Mesendoderm (in vitro differentiated cells): ENCODE measurements at regions not wholly inside any gene's neighbourhood (a gene's known extent, or its start where the extent isn't known, plus 50 kb on each side); places are given as distances from the start of the nearest gene placed in this dataset.

ENCODE experiments used
- DNase-seq: peaks from one replicate; pipeline ENCODE4 v3.0.0; 2013
- H2AK5ac ChIP-seq: 2 replicates; pipeline ENCODE4 v1.6.1; 2013; ENCODE audit warnings: low read length, inconsistent platforms
- H2BK120ac ChIP-seq: 2 replicates; pipeline ENCODE4 v1.6.1; 2013; ENCODE audit warnings: low read depth, mild to moderate bottlenecking, low read length, moderate library complexity, mixed read lengths
- H2BK15ac ChIP-seq: replicated peaks from 2 replicates; pipeline ENCODE4 v1.6.1; 2013; ENCODE audit warnings: low read depth, mild to moderate bottlenecking, moderate library complexity
- H2BK5ac ChIP-seq: 2 replicates; pipeline ENCODE4 v1.6.1; 2013; ENCODE audit warnings: low read length, inconsistent platforms
- H3K18ac ChIP-seq: 2 replicates; pipeline ENCODE4 v1.6.1; 2013; ENCODE audit warnings: mild to moderate bottlenecking, low read length, mixed read lengths
- H3K23ac ChIP-seq: one replicate; pipeline ENCODE4 v1.6.1; 2013; ENCODE audit warnings: low read length
- H3K27ac ChIP-seq: 2 replicates; pipeline ENCODE4 v1.5.1; 2013; ENCODE audit warnings: low read depth, mild to moderate bottlenecking, inconsistent platforms, low read length, moderate library complexity
- H3K27me3 ChIP-seq: 2 replicates; pipeline ENCODE4 v1.6.1; 2013; ENCODE audit warnings: low read length, control low read depth, mild to moderate bottlenecking, inconsistent platforms; ENCODE audit not compliant: insufficient read depth, poor library complexity
- H3K36me3 ChIP-seq: 2 replicates; pipeline ENCODE4 v1.6.1; 2013; ENCODE audit warnings: low read length, inconsistent platforms; ENCODE audit not compliant: control insufficient read depth, insufficient read depth
- H3K4ac ChIP-seq: one replicate; pipeline ENCODE4 v1.6.1; 2013; ENCODE audit warnings: low read depth, mild to moderate bottlenecking, low read length, moderate library complexity
- H3K4me1 ChIP-seq: 2 replicates; pipeline ENCODE4 v1.6.1; 2013; ENCODE audit warnings: low read depth, low read length, inconsistent platforms; ENCODE audit not compliant: control insufficient read depth
- H3K4me2 ChIP-seq: 2 replicates; pipeline ENCODE4 v1.6.1; 2013; ENCODE audit warnings: low read length
- H3K4me3 ChIP-seq: 2 replicates; pipeline ENCODE4 v1.5.1; 2013; ENCODE audit warnings: mild to moderate bottlenecking, low read length
- H3K56ac ChIP-seq: one replicate; pipeline ENCODE4 v1.6.1; 2013; ENCODE audit warnings: low read length
- H3K79me1 ChIP-seq: 2 replicates; pipeline ENCODE4 v1.6.1; 2013; ENCODE audit warnings: low read length, inconsistent platforms
- H3K79me2 ChIP-seq: 2 replicates; pipeline ENCODE4 v1.6.1; 2013; ENCODE audit warnings: mild to moderate bottlenecking, low read length; ENCODE audit not compliant: control insufficient read depth, insufficient read depth
- H3K9ac ChIP-seq: 2 replicates; pipeline ENCODE4 v1.6.1; 2013; ENCODE audit warnings: low read length, inconsistent platforms
- H4K5ac ChIP-seq: one replicate; pipeline ENCODE4 v1.6.1; 2013; ENCODE audit warnings: low read length
- H4K8ac ChIP-seq: one replicate; pipeline ENCODE4 v1.6.1; 2013; ENCODE audit warnings: low read depth, mild to moderate bottlenecking, control low read depth, low read length, moderate library complexity
- WGBS: extraction: QIAGEN DNeasy Blood & Tissue Kit; methylation state at CpG from one replicate; pipeline ENCODE4 v1.1.7; 2013; ENCODE audit warnings: low lambda C conversion rate, missing lambda C conversion rate; ENCODE audit not compliant: insufficient coverage; ENCODE audit errors: extremely low coverage; 5-methylcytosine and 5-hydroxymethylcytosine counted together

DNA sequence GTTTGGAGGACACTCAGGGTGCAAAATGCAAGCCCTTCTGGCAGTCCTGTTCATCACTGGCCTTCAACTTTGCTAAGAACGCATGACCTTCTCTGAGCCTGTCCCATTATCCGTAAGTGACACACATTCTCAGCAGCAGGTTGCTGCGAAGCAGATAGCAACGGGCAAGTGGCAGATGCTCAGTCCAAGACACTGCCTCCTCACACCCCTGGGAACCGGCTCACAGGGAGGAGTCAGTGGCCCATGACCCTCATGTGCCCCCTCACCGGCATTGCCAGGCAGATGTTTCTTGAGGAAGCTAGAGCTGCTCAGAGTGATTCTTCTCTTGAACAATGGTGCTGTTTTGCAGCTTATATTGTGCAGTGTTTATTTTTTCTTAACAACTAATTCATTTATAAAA is 737.2 kb upstream of the HS6ST1 start:
- DNase-seq = no peak
- H3K23ac ChIP-seq = no peak overlapping the region
- no peak overlapping the region for H3K56ac ChIP-seq
- no peak overlapping the region for H2BK120ac ChIP-seq
- H2BK15ac ChIP-seq = no peak overlapping the region
- H2AK5ac ChIP-seq = no peak overlapping the region
- H3K4me1 ChIP-seq = no peaks in the 10 kb centered on the region
- no peak overlapping the region for H3K4ac ChIP-seq
- no peak overlapping the region for H2BK5ac ChIP-seq
- no peak overlapping the region for H3K9ac ChIP-seq
- H3K27me3 ChIP-seq = no peaks in the 10 kb centered on the region
- no peaks in the 10 kb centered on the region for H3K79me2 ChIP-seq
- no peak overlapping the region for H4K8ac ChIP-seq
- H3K27ac ChIP-seq = no peak overlapping the region
- no peak overlapping the region for H3K4me3 ChIP-seq
- H3K36me3 ChIP-seq = no peaks in the 10 kb centered on the region
- no peak overlapping the region for H3K18ac ChIP-seq
- WGBS = no CpG with 5 or more reads among the region's 6 CpGs
- no peaks in the 10 kb centered on the region for H3K79me1 ChIP-seq
- no peak overlapping the region for H3K4me2 ChIP-seq
- H4K5ac ChIP-seq = no peak overlapping the region

DNA sequence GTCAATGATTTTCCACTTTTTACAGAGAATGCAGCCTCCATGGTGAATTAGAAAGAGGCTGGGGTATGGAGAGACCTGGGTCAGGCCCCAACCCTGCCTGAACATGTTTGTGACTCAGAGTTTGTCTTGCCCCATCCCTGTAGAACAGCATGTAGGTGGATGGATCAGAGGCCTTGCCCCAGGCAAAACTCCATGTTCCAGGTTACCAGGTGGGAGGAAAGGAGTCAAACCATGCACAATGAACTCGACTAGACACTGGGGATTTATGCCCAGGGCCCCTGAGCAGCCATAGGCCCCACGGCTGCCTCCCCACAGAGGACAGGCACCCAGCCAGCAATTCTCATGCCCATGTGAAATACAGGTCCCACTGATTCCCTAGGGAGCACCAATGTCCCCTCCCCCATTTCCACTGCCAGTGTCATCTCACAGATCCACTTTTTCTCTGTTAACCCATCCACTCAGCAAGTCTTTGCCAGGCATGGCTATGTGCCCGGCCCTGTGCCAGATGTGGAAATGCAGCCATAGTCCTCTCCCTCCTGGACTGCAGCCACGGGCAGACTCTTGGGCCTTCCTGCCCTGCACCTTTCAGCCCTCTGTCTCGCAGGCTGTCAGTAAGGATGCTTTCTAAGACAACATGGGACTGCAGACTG is 737.8 kb upstream of the HS6ST1 start:
- Histone ChIP-seq H3K36me3 (no peaks in the 10 kb centered on the region), H3K9ac (no peak overlapping the region)

DNA sequence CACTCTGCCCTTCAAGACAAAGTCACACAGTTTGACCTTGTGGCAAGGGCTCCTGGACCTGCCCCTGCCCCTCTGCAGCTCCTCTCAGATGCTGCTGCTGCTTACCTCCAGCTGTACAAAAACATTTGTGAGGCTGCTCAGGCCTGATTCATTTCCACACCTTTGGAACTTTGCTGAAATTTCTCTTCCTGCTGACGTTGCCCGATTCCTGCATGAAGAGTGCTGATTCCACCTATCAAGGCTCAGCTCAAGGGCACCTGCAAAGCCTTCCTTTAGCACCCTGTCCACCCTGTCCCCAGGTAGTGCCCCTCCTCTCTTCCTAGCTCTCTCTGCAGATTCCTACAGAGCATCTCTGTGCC is 738.3 kb upstream of the HS6ST1 start:
- Histone ChIP-seq H2BK5ac (no peak overlapping the region), H3K18ac (no peak overlapping the region), H3K4me1 (no peaks in the 10 kb centered on the region), H3K4me2 (no peak overlapping the region), H3K79me2 (no peaks in the 10 kb centered on the region), H2BK120ac (no peak overlapping the region), H2BK15ac (no peak overlapping the region), H3K79me1 (no peaks in the 10 kb centered on the region), H4K5ac (no peak overlapping the region), H3K9ac (no peak overlapping the region), H3K23ac (no peak overlapping the region), H4K8ac (no peak overlapping the region), H2AK5ac (no peak overlapping the region), H3K36me3 (no peaks in the 10 kb centered on the region), H3K27ac (no peak overlapping the region), H3K56ac (no peak overlapping the region), H3K4ac (no peak overlapping the region), H3K4me3 (no peak overlapping the region), H3K27me3 (no peaks in the 10 kb centered on the region)
- no CpG with 5 or more reads among the region's 2 CpGs for WGBS
- DNase-seq = no peak

More for the DNA sequence above, 737.8 kb upstream of the HS6ST1 start:
- Histone ChIP-seq H2BK120ac (no peak overlapping the region), H3K23ac (no peak overlapping the region), H3K4me1 (no peaks in the 10 kb centered on the region), H3K79me1 (no peaks in the 10 kb centered on the region), H3K4ac (no peak overlapping the region), H3K27me3 (no peaks in the 10 kb centered on the region), H4K8ac (no peak overlapping the region), H3K18ac (no peak overlapping the region), H3K27ac (no peak overlapping the region), H3K56ac (no peak overlapping the region), H3K4me3 (no peak overlapping the region), H4K5ac (no peak overlapping the region), H2BK5ac (no peak overlapping the region), H3K79me2 (no peaks in the 10 kb centered on the region), H2AK5ac (no peak overlapping the region), H3K4me2 (no peak overlapping the region), H2BK15ac (no peak overlapping the region)
- DNase-seq = no peak
- no CpG with 5 or more reads among the region's 5 CpGs for WGBS

DNA sequence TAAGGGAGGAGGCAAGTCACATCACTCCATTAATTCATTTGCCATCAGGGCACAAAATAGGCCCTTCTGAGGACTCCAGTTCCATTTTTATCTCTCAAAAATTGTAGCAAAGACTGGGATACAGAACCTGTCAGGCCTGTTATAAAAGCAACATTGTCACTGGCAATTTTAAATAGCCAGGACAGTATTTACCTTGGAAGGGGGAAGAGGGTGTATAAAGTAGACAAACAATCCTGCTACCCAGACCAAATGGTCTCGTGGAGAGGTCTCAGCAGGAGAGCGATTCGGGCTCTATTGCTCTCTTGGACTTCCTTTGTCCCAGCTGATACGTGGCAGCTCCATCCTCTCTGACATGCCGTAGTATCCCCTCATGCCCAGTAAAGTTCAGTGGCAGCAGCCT is 740.3 kb upstream of the HS6ST1 start:
- no peak overlapping the region for H4K8ac ChIP-seq
- no peaks in the 10 kb centered on the region for H3K79me2 ChIP-seq
- no peak overlapping the region for H3K18ac ChIP-seq
- DNase-seq = no peak
- H3K56ac ChIP-seq = no peak overlapping the region
- H2BK120ac ChIP-seq = no peak overlapping the region
- no CpG with 5 or more reads among the region's 5 CpGs for WGBS
- H3K4me3 ChIP-seq = no peak overlapping the region
- no peaks in the 10 kb centered on the region for H3K27me3 ChIP-seq
- no peak overlapping the region for H3K23ac ChIP-seq
- H2BK5ac ChIP-seq = no peak overlapping the region
- H3K4me2 ChIP-seq = no peak overlapping the region
- no peak overlapping the region for H3K4ac ChIP-seq
- no peak overlapping the region for H3K27ac ChIP-seq
- H3K4me1 ChIP-seq = no peaks in the 10 kb centered on the region
- no peak overlapping the region for H4K5ac ChIP-seq
- no peak overlapping the region for H3K9ac ChIP-seq
- no peaks in the 10 kb centered on the region for H3K36me3 ChIP-seq
- no peaks in the 10 kb centered on the region for H3K79me1 ChIP-seq
- no peak overlapping the region for H2AK5ac ChIP-seq
- H2BK15ac ChIP-seq = no peak overlapping the region

DNA sequence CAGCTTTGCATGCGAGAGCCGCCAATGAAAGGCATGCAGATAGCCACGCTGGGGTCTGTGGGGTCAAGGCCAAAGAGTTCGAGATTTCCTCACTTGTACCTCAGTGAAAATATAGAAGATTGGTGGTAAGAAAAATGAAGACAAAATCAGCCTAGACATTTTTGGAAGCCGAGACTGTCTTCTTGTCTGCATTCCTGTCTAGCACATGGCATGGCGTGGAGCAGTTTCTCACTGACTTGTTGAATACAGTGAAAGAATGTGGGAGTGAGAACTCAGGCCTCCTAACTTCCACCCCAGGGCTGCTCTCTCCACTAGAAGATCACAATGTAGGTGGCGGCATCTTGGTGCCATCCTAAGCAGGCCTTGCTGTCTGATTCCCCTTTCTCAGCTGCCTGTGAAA is 740.8 kb upstream of the HS6ST1 start:
- H3K18ac ChIP-seq = no peak overlapping the region
- no peaks in the 10 kb centered on the region for H3K79me1 ChIP-seq
- no peak overlapping the region for H3K9ac ChIP-seq
- H2AK5ac ChIP-seq = no peak overlapping the region
- H3K27ac ChIP-seq = no peak overlapping the region
- H3K36me3 ChIP-seq = no peaks in the 10 kb centered on the region
- no peak overlapping the region for H3K4me2 ChIP-seq
- H4K8ac ChIP-seq = no peak overlapping the region
- no peak overlapping the region for H3K4ac ChIP-seq
- WGBS = no CpG with 5 or more reads among the region's 7 CpGs
- H4K5ac ChIP-seq = no peak overlapping the region
- no peaks in the 10 kb centered on the region for H3K27me3 ChIP-seq
- H2BK5ac ChIP-seq = no peak overlapping the region
- no peaks in the 10 kb centered on the region for H3K4me1 ChIP-seq
- no peak overlapping the region for H3K56ac ChIP-seq
- H3K23ac ChIP-seq = no peak overlapping the region
- no peak overlapping the region for H2BK15ac ChIP-seq
- no peaks in the 10 kb centered on the region for H3K79me2 ChIP-seq
- no peak overlapping the region for H3K4me3 ChIP-seq
- no peak overlapping the region for H2BK120ac ChIP-seq
- peak; percentile 19 for DNase-seq

DNA sequence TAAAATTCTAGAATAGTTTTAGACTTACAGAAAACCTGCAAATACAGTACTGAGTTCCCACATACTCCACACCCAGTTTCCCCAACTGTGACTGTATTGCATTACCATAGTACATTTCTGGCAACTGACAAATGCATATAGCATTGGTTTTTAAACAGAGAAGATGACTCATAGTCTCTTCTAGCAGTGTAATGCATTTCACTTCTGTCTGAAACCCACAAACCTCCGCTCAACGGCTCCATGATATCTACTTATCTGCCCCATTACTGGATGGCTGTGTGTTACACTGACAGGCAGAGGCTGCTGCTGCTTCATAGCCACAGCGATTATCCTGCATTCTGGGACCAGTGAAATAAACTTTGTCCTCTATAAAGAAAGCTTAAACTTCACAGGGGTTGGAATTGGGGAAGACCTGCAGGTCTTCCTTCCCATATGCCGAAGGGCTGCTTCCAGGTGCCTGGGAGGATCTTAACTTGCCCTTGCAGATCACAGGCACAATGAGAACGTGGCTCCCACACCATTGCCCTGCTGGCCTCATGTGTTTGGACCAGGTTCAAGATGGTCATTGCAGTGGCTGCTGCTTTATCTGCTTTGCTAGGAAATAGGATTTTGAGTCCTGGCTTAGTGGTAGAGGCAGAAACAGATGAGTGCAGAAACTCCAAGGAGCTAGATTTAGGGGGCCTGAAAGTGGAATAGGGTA is 742.6 kb upstream of the HS6ST1 start:
- no peak overlapping the region for H3K27ac ChIP-seq
- WGBS = no CpG with 5 or more reads among the region's 5 CpGs
- H2AK5ac ChIP-seq = no peak overlapping the region
- no peak overlapping the region for H2BK120ac ChIP-seq
- H3K23ac ChIP-seq = no peak overlapping the region
- no peak overlapping the region for H4K8ac ChIP-seq
- no peaks in the 10 kb centered on the region for H3K79me1 ChIP-seq
- H2BK15ac ChIP-seq = no peak overlapping the region
- no peak overlapping the region for H3K56ac ChIP-seq
- no peak overlapping the region for H2BK5ac ChIP-seq
- H3K27me3 ChIP-seq = no peaks in the 10 kb centered on the region
- H3K18ac ChIP-seq = no peak overlapping the region
- H3K4me3 ChIP-seq = no peak overlapping the region
- no peak overlapping the region for H3K4me2 ChIP-seq
- H4K5ac ChIP-seq = no peak overlapping the region
- no peaks in the 10 kb centered on the region for H3K79me2 ChIP-seq
- H3K9ac ChIP-seq = no peak overlapping the region
- no peak for DNase-seq
- H3K4ac ChIP-seq = no peak overlapping the region
- no peaks in the 10 kb centered on the region for H3K4me1 ChIP-seq
- H3K36me3 ChIP-seq = no peaks in the 10 kb centered on the region
